BE2C (cell line): ENCODE measurements at regions not wholly inside any gene's neighbourhood (a gene's known extent, or its start where the extent isn't known, plus 50 kb on each side); places are given as distances from the start of the nearest gene placed in this dataset.

Experiments
- DNase-seq: peaks from one replicate; pipeline ENCODE4 v3.0.0-alpha.2; 2020
- H3K27me3 ChIP-seq: fragments of 250-450 bp; sonication (Bioruptor Pico); 2 replicates; pipeline ENCODE4 v1.5.1; 2020; ENCODE audit warnings: mild to moderate bottlenecking
- H3K36me3 ChIP-seq: fragments of 250-450 bp; sonication (Bioruptor Pico); 2 replicates; pipeline ENCODE4 v1.5.1; 2020; ENCODE audit warnings: mild to moderate bottlenecking
- H3K4me1 ChIP-seq: fragments of 250-450 bp; sonication (Bioruptor Pico); 2 replicates; pipeline ENCODE4 v1.5.1; 2020
- H3K4me3 ChIP-seq: 2 replicates; pipeline ENCODE4 v1.5.1; 2011; ENCODE audit warnings: low read depth, low read length
- H3K9me3 ChIP-seq: fragments of 250-450 bp; sonication (Bioruptor Pico); 2 replicates; pipeline ENCODE4 v1.5.1; 2020
- CTCF ChIP-seq: IDR thresholded peaks from 2 replicates; pipeline ENCODE4 v1.5.1; 2012; ENCODE audit warnings: mild to moderate bottlenecking, low read depth, low read length

- no peaks in the 10 kb centered on the region for H3K9me3 ChIP-seq
- TF ChIP-seq CTCF, result no peak
- no peaks in the 10 kb centered on the region for H3K36me3 ChIP-seq
- DNase-seq, result no peak
- H3K4me3 ChIP-seq, result no peak overlapping the region
- H3K27me3 ChIP-seq, result no peaks in the 10 kb centered on the region
- no peaks in the 10 kb centered on the region for H3K4me1 ChIP-seq
Observed at GRCh38 chr18:73841661-73842060, 306.0 kb downstream of the FBXO15 start.

- no peaks in the 10 kb centered on the region for H3K9me3 ChIP-seq
- no peaks in the 10 kb centered on the region for H3K36me3 ChIP-seq
- no peak for TF ChIP-seq CTCF
- DNase-seq, result no peak
- no peak overlapping the region for H3K4me3 ChIP-seq
- no peaks in the 10 kb centered on the region for H3K27me3 ChIP-seq
- no peaks in the 10 kb centered on the region for H3K4me1 ChIP-seq
Observed at GRCh38 chr18:73840319-73840945, 307.2 kb downstream of the FBXO15 start.

- Histone ChIP-seq H3K36me3 (no peaks in the 10 kb centered on the region), H3K27me3 (no peaks in the 10 kb centered on the region), H3K9me3 (no peaks in the 10 kb centered on the region), H3K4me1 (no peaks in the 10 kb centered on the region), H3K4me3 (no peak overlapping the region)
- no peak for DNase-seq
- TF ChIP-seq CTCF, result no peak
Observed at GRCh38 chr18:73839441-73839840, 308.2 kb downstream of the FBXO15 start.

- TF ChIP-seq CTCF, result no peak
- Histone ChIP-seq H3K9me3 (no peaks in the 10 kb centered on the region), H3K4me1 (no peaks in the 10 kb centered on the region), H3K4me3 (no peak overlapping the region), H3K27me3 (no peaks in the 10 kb centered on the region), H3K36me3 (no peaks in the 10 kb centered on the region)
- no peak for DNase-seq
Observed at GRCh38 chr18:73838107-73838506, 309.5 kb downstream of the FBXO15 start.

GRCh38 chr18:73835656-73836364 is 311.8 kb downstream of the FBXO15 start:
- Histone ChIP-seq H3K4me1 (no peaks in the 10 kb centered on the region), H3K36me3 (no peaks in the 10 kb centered on the region), H3K4me3 (no peak overlapping the region), H3K9me3 (no peaks in the 10 kb centered on the region), H3K27me3 (no peaks in the 10 kb centered on the region)
- no peak for TF ChIP-seq CTCF
- DNase-seq, result no peak

- no peak for TF ChIP-seq CTCF
- Histone ChIP-seq H3K9me3 (no peaks in the 10 kb centered on the region), H3K4me3 (no peak overlapping the region), H3K4me1 (no peaks in the 10 kb centered on the region), H3K36me3 (no peaks in the 10 kb centered on the region), H3K27me3 (no peaks in the 10 kb centered on the region)
- no peak for DNase-seq
Observed at GRCh38 chr18:73835039-73835438, 312.6 kb downstream of the FBXO15 start.
